GM12878 (cell line): ENCODE measurements at regions not wholly inside any gene's neighbourhood (a gene's known extent, or its start where the extent isn't known, plus 50 kb on each side); places are given as distances from the start of the nearest gene placed in this dataset.

Source experiments
- ATAC-seq: fragments of 200-7000 bp; cut with Tn5 transposase; 3 replicates; pipeline ENCODE4 v1.9.1; 2020; ENCODE audit warnings: mild to moderate bottlenecking, moderate library complexity
- BruUV-seq: library from RNA; stranded (reverse); fragments of 400-500 nt; replicated peaks from 2 replicates; lab custom pipeline; 2021; lab: Mats Ljungman, UMichigan
- CTCF ChIA-PET: fragments of 300-600 bp; sonication (Branson Sonifier 250); formaldehyde crosslinking; extraction: SDS; loops from one replicate; lab custom pipeline; 2021; ENCODE audit warnings: inconsistent platforms; lab: Yijun Ruan, JAX
- POLR2A ChIA-PET: fragments of 350-600 bp; formaldehyde crosslinking; extraction: SDS; loops from one replicate; lab custom pipeline; 2021; ENCODE audit warnings: inconsistent platforms; lab: Charles Lee
- RAD21 ChIA-PET: fragments of 300-600 bp; sonication (Branson Sonifier 250); formaldehyde crosslinking; loops from one replicate; lab custom pipeline; 2023; ENCODE audit warnings: antibody characterized with exemption; ENCODE audit not compliant: unreplicated experiment; lab: Charles Lee
- SMC1A ChIA-PET: fragments of 300-600 bp; sonication (Branson Sonifier 250); formaldehyde crosslinking; loops from one replicate; lab custom pipeline; 2023; ENCODE audit not compliant: unreplicated experiment, uncharacterized antibody; lab: Charles Lee
- DNase-seq: peaks from one replicate; pipeline ENCODE4 v3.0.0-alpha.2; 2011; ENCODE audit warnings: low read depth, low spot score
- FAIRE-seq: peaks from 3 replicates; lab custom pipeline; 2011; peaks lifted over from hg19 to GRCh38; lab: Jason Lieb, UNC
- H2AFZ ChIP-seq: 2 replicates; pipeline ENCODE4 v1.6.0; 2011; ENCODE audit warnings: low read depth, low read length, control low read depth; ENCODE audit not compliant: control insufficient read depth
- H3K27ac ChIP-seq: 2 replicates; pipeline ENCODE4 v1.5.1; 2011; ENCODE audit warnings: control low read depth; ENCODE audit not compliant: control insufficient read depth, insufficient read depth
- H3K27me3 ChIP-seq, 2 experiments: replicated peaks in 1 of 2; 2 replicates each; pipeline versions ENCODE4 v1.6.0 to v1.6.1; 2011; ENCODE audit warnings: low read length in 1 of 2; ENCODE audit not compliant: control insufficient read depth in 2 of 2, insufficient read depth in 2 of 2
- H3K36me3 ChIP-seq, 2 experiments: 2 replicates each; pipeline ENCODE4 v1.5.1; 2011; ENCODE audit warnings: low read length in 1 of 2; ENCODE audit not compliant: control insufficient read depth in 2 of 2, insufficient read depth in 2 of 2
- H3K4me1 ChIP-seq: 2 replicates; pipeline ENCODE4 v1.6.1; 2011; ENCODE audit warnings: mild to moderate bottlenecking, low read length, moderate library complexity, mixed read lengths; ENCODE audit not compliant: control insufficient read depth, insufficient read depth
- H3K4me2 ChIP-seq: 2 replicates; pipeline ENCODE4 v1.6.0; 2011; ENCODE audit warnings: control low read depth; ENCODE audit not compliant: control insufficient read depth, insufficient read depth
- H3K4me3 ChIP-seq: fragments of 200-600 bp; sonication (generic); 2 replicates; pipeline ENCODE4 v1.5.1; 2016
- H3K79me2 ChIP-seq: 2 replicates; pipeline ENCODE4 v1.6.0; 2011; ENCODE audit warnings: low read length; ENCODE audit not compliant: control insufficient read depth, insufficient read depth
- H3K9ac ChIP-seq: 2 replicates; pipeline ENCODE4 v1.8.0; 2011; ENCODE audit warnings: low read length, control low read depth, mixed read lengths; ENCODE audit not compliant: control insufficient read depth, insufficient read depth
- H3K9me3 ChIP-seq: replicated peaks from 3 replicates; pipeline ENCODE4 v1.5.1; 2011; ENCODE audit warnings: mild to moderate bottlenecking, low read length; ENCODE audit not compliant: control insufficient read depth, insufficient read depth
- H4K20me1 ChIP-seq: 2 replicates; pipeline ENCODE4 v1.6.0; 2011; ENCODE audit not compliant: control insufficient read depth, insufficient read depth
- ATF2 ChIP-seq: IDR thresholded peaks from 2 replicates; pipeline ENCODE4 v1.6.1; 2012; ENCODE audit warnings: low read length, inconsistent platforms
- BACH1 ChIP-seq: fragments of 450-650 bp; IDR thresholded peaks from 2 replicates; pipeline ENCODE4 v1.6.1; 2017; ENCODE audit warnings: mild to moderate bottlenecking, borderline replicate concordance
- CBX5 ChIP-seq: sonication (generic); IDR thresholded peaks from 2 replicates; pipeline ENCODE4 v1.6.1; 2016; ENCODE audit warnings: low read depth, moderate library complexity, mild to moderate bottlenecking, inconsistent platforms
- FOS ChIP-seq: IDR thresholded peaks from 3 replicates; pipeline ENCODE4 v1.6.1; 2011; ENCODE audit warnings: borderline replicate concordance; ENCODE audit not compliant: insufficient read length; ENCODE audit errors: extremely low read depth
- MTA3 ChIP-seq: IDR thresholded peaks from 2 replicates; pipeline ENCODE4 v1.6.1; 2012; ENCODE audit warnings: low read length, inconsistent platforms, borderline replicate concordance
- RAD21 ChIP-seq: IDR thresholded peaks from 2 replicates; pipeline ENCODE4 v1.6.1; 2011; ENCODE audit warnings: mild to moderate bottlenecking, low read depth, low read length, moderate library complexity; ENCODE audit not compliant: insufficient read depth
- RBBP5 ChIP-seq: fragments of 200-600 bp; sonication (generic); conservative IDR thresholded peaks from 2 replicates; pipeline ENCODE4 v1.6.1; 2016
- SMARCA5 ChIP-seq: fragments of 450-650 bp; IDR thresholded peaks from 2 replicates; pipeline ENCODE4 v1.6.1; 2017; ENCODE audit warnings: mild to moderate bottlenecking
- STAT3 ChIP-seq: IDR thresholded peaks from 2 replicates; pipeline ENCODE4 v1.6.1; 2011; ENCODE audit warnings: low read depth, low read length, improper control_type of control experiment
- YBX1 ChIP-seq: fragments of 450-650 bp; IDR thresholded peaks from 2 replicates; pipeline ENCODE4 v1.6.1; 2016; ENCODE audit warnings: antibody characterized with exemption
- WGBS: methylation state at CpG from one replicate; pipeline ENCODE4 v1.1.6; 2016; ENCODE audit warnings: low lambda C conversion rate; ENCODE audit not compliant: insufficient replicate concordance, insufficient coverage; ENCODE audit errors: missing lambda C conversion rate; 5-methylcytosine and 5-hydroxymethylcytosine counted together
- in situ Hi-C: fragments of 300-500 bp; cut with MboI; formaldehyde crosslinking; loops from 9 replicates; pipeline ENCODE4 v1.14.3; 2018; ENCODE audit warnings: mixed read lengths
- intact Hi-C: fragments of 100-400 bp; cut with micrococcal nuclease; formaldehyde crosslinking; loops from one replicate; pipeline ENCODE4 v1.14.2; 2022; ENCODE audit not compliant: unreplicated experiment

GRCh38 chr7:106791526-106791925, 73.6 kb upstream of the PIK3CG start:
- no peak overlapping the region for H3K27ac ChIP-seq
- WGBS, result 30% methylated on average over 4 of the region's 4 CpGs
- in situ Hi-C loops, result loop anchor here (5.0 to 10.0 kb wide), 3 partner anchors 356 to 1083 kb away; no protein-coding TSS in a partner anchor
- H4K20me1 ChIP-seq, result no peaks in the 10 kb centered on the region
- DNase-seq, result no peak
- ChIA-PET CTCF (interaction anchor here (1.0 to 1.1 kb wide), 2 partner anchors 339 to 358 kb away, joined by 3 to 9 read pairs; no protein-coding TSS in a partner anchor), POLR2A (interaction anchor here (0.6 to 0.7 kb wide), 4 partner anchors 16 to 759 kb away, joined by 3 to 5 read pairs (median 3); no protein-coding TSS in a partner anchor), SMC1A (interaction anchor here (0.9 kb wide), 1 partner anchor 359 kb away, joined by 7 read pairs; no protein-coding TSS in a partner anchor), RAD21 (interaction anchor here (0.9 to 1.0 kb wide), 2 partner anchors 357 to 359 kb away, joined by 3 to 4 read pairs; no protein-coding TSS in a partner anchor)
- H3K36me3 ChIP-seq, result no peaks in the 10 kb centered on the region
- no peaks in the 10 kb centered on the region; a peak in 1 of 4 replicates for H3K27me3 ChIP-seq
- H3K4me3 ChIP-seq, result no peak overlapping the region
- no peak overlapping the region for H3K9ac ChIP-seq
- peaks cover 9% of the 10 kb centered on the region for H3K4me1 ChIP-seq
- no peak overlapping the region for H3K4me2 ChIP-seq
- no peaks in the 10 kb centered on the region for H3K79me2 ChIP-seq
- no peak for ATAC-seq
- H3K9me3 ChIP-seq, result no peaks in the 10 kb centered on the region
- TF ChIP-seq BACH1 (no peak), RAD21 (no peak), CBX5 (no peak), ATF2 (no peak), SMARCA5 (no peak), STAT3 (no peak), FOS (no peak), RBBP5 (no peak), MTA3 (no peak), YBX1 (no peak)
- BruUV-seq, result no TSS peak
- no peak overlapping the region for H2AFZ ChIP-seq
- no peak for FAIRE-seq
- intact Hi-C loops, result loop anchor here (5.0 kb wide), 1 partner anchor 1086 kb away; no protein-coding TSS in a partner anchor
